Panc1 (cell line): ENCODE measurements at regions not wholly inside any gene's neighbourhood (a gene's known extent, or its start where the extent isn't known, plus 50 kb on each side); places are given as distances from the start of the nearest gene placed in this dataset.

Experiments
- CTCF ChIP-seq: fragments of 450-650 bp; IDR thresholded peaks from 2 replicates; pipeline ENCODE4 v1.5.1; 2017; ENCODE audit warnings: mild to moderate bottlenecking
- POLR2AphosphoS5 ChIP-seq: IDR thresholded peaks from 2 replicates; pipeline ENCODE4 v1.6.1; 2012; ENCODE audit warnings: mild to moderate bottlenecking, low read depth, low read length, moderate library complexity

GRCh38 chr6:50992704-50993625 is 174.3 kb downstream of the TFAP2B start:
- TF ChIP-seq CTCF (no peak), POLR2AphosphoS5 (no peak)
